Fibroblast of the aortic adventitia (primary cell): ENCODE measurements at regions not wholly inside any gene's neighbourhood (a gene's known extent, or its start where the extent isn't known, plus 50 kb on each side); places are given as distances from the start of the nearest gene placed in this dataset.
A peak's percentile ranks its signal among the peaks of the same experiment; 100 is the strongest.

ENCODE experiments used
- DNase-seq: peaks from one replicate; pipeline ENCODE4 v3.0.0-alpha.2; 2010; ENCODE audit warnings: low read depth
- H3K4me3 ChIP-seq: 2 replicates; pipeline ENCODE4 v1.5.1; 2011; ENCODE audit warnings: low read depth, mild to moderate bottlenecking, control low read depth, low read length, moderate library complexity
- TF ChIP-seq, protein P1 (sequence below): IDR thresholded peaks from 2 replicates; pipeline ENCODE4 v1.5.1; 2011; ENCODE audit warnings: mild to moderate bottlenecking, low read length, control low read depth, inconsistent platforms; ENCODE audit not compliant: insufficient read depth

GRCh38 chr11:111091321-111091938 lies 154.1 kb upstream of the POU2AF2 start:
- peak; percentile 68 for DNase-seq
- no peak overlapping the region for H3K4me3 ChIP-seq
- TF ChIP-seq, protein P1, sequence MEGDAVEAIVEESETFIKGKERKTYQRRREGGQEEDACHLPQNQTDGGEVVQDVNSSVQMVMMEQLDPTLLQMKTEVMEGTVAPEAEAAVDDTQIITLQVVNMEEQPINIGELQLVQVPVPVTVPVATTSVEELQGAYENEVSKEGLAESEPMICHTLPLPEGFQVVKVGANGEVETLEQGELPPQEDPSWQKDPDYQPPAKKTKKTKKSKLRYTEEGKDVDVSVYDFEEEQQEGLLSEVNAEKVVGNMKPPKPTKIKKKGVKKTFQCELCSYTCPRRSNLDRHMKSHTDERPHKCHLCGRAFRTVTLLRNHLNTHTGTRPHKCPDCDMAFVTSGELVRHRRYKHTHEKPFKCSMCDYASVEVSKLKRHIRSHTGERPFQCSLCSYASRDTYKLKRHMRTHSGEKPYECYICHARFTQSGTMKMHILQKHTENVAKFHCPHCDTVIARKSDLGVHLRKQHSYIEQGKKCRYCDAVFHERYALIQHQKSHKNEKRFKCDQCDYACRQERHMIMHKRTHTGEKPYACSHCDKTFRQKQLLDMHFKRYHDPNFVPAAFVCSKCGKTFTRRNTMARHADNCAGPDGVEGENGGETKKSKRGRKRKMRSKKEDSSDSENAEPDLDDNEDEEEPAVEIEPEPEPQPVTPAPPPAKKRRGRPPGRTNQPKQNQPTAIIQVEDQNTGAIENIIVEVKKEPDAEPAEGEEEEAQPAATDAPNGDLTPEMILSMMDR = no peak

- no peak overlapping the region for H3K4me3 ChIP-seq
- DNase-seq = no peak
- TF ChIP-seq, protein P1 = no peak
Observed at GRCh38 chr11:111089759-111090158, 155.8 kb upstream of the POU2AF2 start.

- TF ChIP-seq, protein P1 = no peak
- DNase-seq = no peak
- H3K4me3 ChIP-seq = no peak overlapping the region
Observed at GRCh38 chr11:111088847-111089355, 156.6 kb upstream of the POU2AF2 start.

- H3K4me3 ChIP-seq = no peak overlapping the region
- TF ChIP-seq, protein P1 = no peak
- no peak for DNase-seq
Observed at GRCh38 chr11:111086058-111086457, 159.5 kb upstream of the POU2AF2 start.

GRCh38 chr11:111082664-111083063 lies 162.9 kb upstream of the POU2AF2 start:
- DNase-seq = no peak
- H3K4me3 ChIP-seq = no peak overlapping the region
- TF ChIP-seq, protein P1 = no peak

GRCh38 chr11:111081021-111081511 lies 164.5 kb upstream of the POU2AF2 start:
- TF ChIP-seq, protein P1 = no peak
- no peak for DNase-seq
- H3K4me3 ChIP-seq = no peak overlapping the region
